ENCODE measurements at regions not wholly inside any gene's neighbourhood (a gene's known extent, or its start where the extent isn't known, plus 50 kb on each side); places are given as distances from the start of the nearest gene placed in this dataset.

DNA sequence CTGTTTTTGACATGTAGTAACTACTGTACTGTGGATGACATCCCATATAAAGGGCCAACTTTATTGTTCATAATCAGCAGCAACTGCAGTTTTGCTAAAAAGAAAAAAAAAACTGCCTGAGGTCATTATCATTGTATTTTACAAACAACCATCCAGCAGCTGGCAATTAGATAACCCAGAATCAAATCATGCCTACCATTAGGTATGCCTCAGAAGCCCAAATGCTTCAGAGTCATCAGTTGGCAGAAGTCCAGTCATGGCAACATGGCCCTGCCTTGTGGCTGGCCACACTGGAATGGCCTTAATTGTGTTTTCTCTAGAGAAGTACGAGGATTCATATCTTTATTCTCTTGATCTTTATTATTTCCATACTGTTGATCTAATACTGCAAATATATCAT lies 462.4 kb upstream of the NRSN1 start:
- TF ChIP-seq CEBPB (IDR thresholded peaks at IDR 0.05; ENCODE audit: borderline replicate concordance, low read depth, low read length), result no peak
- TF ChIP-seq, protein P1, sequence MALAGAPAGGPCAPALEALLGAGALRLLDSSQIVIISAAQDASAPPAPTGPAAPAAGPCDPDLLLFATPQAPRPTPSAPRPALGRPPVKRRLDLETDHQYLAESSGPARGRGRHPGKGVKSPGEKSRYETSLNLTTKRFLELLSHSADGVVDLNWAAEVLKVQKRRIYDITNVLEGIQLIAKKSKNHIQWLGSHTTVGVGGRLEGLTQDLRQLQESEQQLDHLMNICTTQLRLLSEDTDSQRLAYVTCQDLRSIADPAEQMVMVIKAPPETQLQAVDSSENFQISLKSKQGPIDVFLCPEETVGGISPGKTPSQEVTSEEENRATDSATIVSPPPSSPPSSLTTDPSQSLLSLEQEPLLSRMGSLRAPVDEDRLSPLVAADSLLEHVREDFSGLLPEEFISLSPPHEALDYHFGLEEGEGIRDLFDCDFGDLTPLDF (CRISPR knock-in tag; IDR thresholded peaks at IDR 0.05), result no peak
- TF ChIP-seq, protein P2, sequence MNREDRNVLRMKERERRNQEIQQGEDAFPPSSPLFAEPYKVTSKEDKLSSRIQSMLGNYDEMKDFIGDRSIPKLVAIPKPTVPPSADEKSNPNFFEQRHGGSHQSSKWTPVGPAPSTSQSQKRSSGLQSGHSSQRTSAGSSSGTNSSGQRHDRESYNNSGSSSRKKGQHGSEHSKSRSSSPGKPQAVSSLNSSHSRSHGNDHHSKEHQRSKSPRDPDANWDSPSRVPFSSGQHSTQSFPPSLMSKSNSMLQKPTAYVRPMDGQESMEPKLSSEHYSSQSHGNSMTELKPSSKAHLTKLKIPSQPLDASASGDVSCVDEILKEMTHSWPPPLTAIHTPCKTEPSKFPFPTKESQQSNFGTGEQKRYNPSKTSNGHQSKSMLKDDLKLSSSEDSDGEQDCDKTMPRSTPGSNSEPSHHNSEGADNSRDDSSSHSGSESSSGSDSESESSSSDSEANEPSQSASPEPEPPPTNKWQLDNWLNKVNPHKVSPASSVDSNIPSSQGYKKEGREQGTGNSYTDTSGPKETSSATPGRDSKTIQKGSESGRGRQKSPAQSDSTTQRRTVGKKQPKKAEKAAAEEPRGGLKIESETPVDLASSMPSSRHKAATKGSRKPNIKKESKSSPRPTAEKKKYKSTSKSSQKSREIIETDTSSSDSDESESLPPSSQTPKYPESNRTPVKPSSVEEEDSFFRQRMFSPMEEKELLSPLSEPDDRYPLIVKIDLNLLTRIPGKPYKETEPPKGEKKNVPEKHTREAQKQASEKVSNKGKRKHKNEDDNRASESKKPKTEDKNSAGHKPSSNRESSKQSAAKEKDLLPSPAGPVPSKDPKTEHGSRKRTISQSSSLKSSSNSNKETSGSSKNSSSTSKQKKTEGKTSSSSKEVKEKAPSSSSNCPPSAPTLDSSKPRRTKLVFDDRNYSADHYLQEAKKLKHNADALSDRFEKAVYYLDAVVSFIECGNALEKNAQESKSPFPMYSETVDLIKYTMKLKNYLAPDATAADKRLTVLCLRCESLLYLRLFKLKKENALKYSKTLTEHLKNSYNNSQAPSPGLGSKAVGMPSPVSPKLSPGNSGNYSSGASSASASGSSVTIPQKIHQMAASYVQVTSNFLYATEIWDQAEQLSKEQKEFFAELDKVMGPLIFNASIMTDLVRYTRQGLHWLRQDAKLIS (CRISPR knock-in tag; IDR thresholded peaks at IDR 0.05), result no peak
- TF ChIP-seq, protein P3, sequence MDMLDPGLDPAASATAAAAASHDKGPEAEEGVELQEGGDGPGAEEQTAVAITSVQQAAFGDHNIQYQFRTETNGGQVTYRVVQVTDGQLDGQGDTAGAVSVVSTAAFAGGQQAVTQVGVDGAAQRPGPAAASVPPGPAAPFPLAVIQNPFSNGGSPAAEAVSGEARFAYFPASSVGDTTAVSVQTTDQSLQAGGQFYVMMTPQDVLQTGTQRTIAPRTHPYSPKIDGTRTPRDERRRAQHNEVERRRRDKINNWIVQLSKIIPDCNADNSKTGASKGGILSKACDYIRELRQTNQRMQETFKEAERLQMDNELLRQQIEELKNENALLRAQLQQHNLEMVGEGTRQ (IDR thresholded peaks at IDR 0.05; ENCODE audit: low read depth, low read length), result no peak
- TF ChIP-seq, protein P3 (CRISPR knock-in tag; IDR thresholded peaks at IDR 0.05; ENCODE audit: borderline replicate concordance), result no peak
- no peak for TF ChIP-seq SUZ12 (IDR thresholded peaks at IDR 0.05; ENCODE audit: low read depth, low read length)
- no peak for TF ChIP-seq JUN (CRISPR knock-in tag; IDR thresholded peaks at IDR 0.05)
- TF ChIP-seq POLR2AphosphoS5 (IDR thresholded peaks at IDR 0.05; ENCODE audit: low read depth, low read length), result no peak
- TF ChIP-seq, protein P4, sequence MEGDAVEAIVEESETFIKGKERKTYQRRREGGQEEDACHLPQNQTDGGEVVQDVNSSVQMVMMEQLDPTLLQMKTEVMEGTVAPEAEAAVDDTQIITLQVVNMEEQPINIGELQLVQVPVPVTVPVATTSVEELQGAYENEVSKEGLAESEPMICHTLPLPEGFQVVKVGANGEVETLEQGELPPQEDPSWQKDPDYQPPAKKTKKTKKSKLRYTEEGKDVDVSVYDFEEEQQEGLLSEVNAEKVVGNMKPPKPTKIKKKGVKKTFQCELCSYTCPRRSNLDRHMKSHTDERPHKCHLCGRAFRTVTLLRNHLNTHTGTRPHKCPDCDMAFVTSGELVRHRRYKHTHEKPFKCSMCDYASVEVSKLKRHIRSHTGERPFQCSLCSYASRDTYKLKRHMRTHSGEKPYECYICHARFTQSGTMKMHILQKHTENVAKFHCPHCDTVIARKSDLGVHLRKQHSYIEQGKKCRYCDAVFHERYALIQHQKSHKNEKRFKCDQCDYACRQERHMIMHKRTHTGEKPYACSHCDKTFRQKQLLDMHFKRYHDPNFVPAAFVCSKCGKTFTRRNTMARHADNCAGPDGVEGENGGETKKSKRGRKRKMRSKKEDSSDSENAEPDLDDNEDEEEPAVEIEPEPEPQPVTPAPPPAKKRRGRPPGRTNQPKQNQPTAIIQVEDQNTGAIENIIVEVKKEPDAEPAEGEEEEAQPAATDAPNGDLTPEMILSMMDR (CRISPR knock-in tag; IDR thresholded peaks at IDR 0.05), result no peak
- TF ChIP-seq KDM4B (CRISPR knock-in tag; IDR thresholded peaks at IDR 0.05), result no peak

All from HepG2 (cell line).